H1 (cell line): ENCODE measurements at regions not wholly inside any gene's neighbourhood (a gene's known extent, or its start where the extent isn't known, plus 50 kb on each side); places are given as distances from the start of the nearest gene placed in this dataset.

Source experiments
- CTCF ChIA-PET: fragments of 300-600 bp; sonication (Branson Sonifier 250); formaldehyde crosslinking; loops from one replicate; lab custom pipeline; 2021; ENCODE audit not compliant: partially characterized antibody; lab: Charles Lee
- POLR2A ChIA-PET: fragments of 300-600 bp; sonication (Branson Sonifier 250); formaldehyde crosslinking; loops from one replicate; lab custom pipeline; 2021; ENCODE audit warnings: inconsistent platforms; ENCODE audit not compliant: partially characterized antibody; lab: Charles Lee
- DNase-seq, 2 experiments: peaks; one replicate each; pipeline versions ENCODE4 v3.0.0 to v3.0.0-alpha.2; 2010 to 2022; ENCODE audit warnings: low spot score in 2 of 2, low read depth in 1 of 2, mixed read lengths in 1 of 2
- FAIRE-seq: peaks from 2 replicates; lab custom pipeline; 2011; peaks lifted over from hg19 to GRCh38; lab: Jason Lieb, UNC
- H2AFZ ChIP-seq: 2 replicates; pipeline ENCODE4 v1.8.1; 2012; ENCODE audit warnings: low read length, inconsistent platforms
- H2AK5ac ChIP-seq: 2 replicates; pipeline ENCODE4 v1.6.1; 2013; ENCODE audit warnings: low read depth, low read length
- H2BK120ac ChIP-seq: replicated peaks from 2 replicates; pipeline ENCODE3; 2013; ENCODE audit warnings: low read depth, low read length, inconsistent platforms
- H2BK12ac ChIP-seq: 2 replicates; pipeline ENCODE4 v1.6.1; 2013; ENCODE audit warnings: low read depth, low read length
- H2BK15ac ChIP-seq: 2 replicates; pipeline ENCODE4 v1.6.1; 2013; ENCODE audit warnings: low read length
- H2BK20ac ChIP-seq: 2 replicates; pipeline ENCODE4 v1.6.1; 2013; ENCODE audit warnings: low read length
- H2BK5ac ChIP-seq: 2 replicates; pipeline ENCODE4 v1.6.1; 2013; ENCODE audit warnings: low read depth, low read length
- H3K14ac ChIP-seq: 2 replicates; pipeline ENCODE4 v1.6.1; 2013; ENCODE audit warnings: inconsistent platforms; ENCODE audit not compliant: insufficient read length
- H3K18ac ChIP-seq: 2 replicates; pipeline ENCODE4 v1.6.1; 2013; ENCODE audit warnings: low read length; ENCODE audit errors: extremely low read depth
- H3K23ac ChIP-seq: 2 replicates; pipeline ENCODE4 v1.6.1; 2013; ENCODE audit warnings: inconsistent platforms; ENCODE audit not compliant: insufficient read length
- H3K23me2 ChIP-seq: 2 replicates; pipeline ENCODE4 v1.6.1; 2013; ENCODE audit warnings: low read depth, low read length
- H3K27ac ChIP-seq: 2 replicates; pipeline ENCODE4 v1.6.1; 2011; ENCODE audit warnings: low read depth, low read length, inconsistent platforms
- H3K27me3 ChIP-seq, 4 experiments: replicated peaks in 1 of 4; 1 replicate in 1 of 4; 2 replicates in 3 of 4; pipeline versions ENCODE4 v1.6.1 to v1.8.1; 2011 to 2013; ENCODE audit warnings: low read length in 3 of 4, mild to moderate bottlenecking in 3 of 4, inconsistent platforms in 2 of 4, mixed read lengths in 2 of 4, moderate library complexity in 1 of 4; ENCODE audit not compliant: control insufficient read depth in 3 of 4, insufficient read depth in 3 of 4; ENCODE audit errors: extremely low read depth in 1 of 4
- H3K36me3 ChIP-seq, 4 experiments: 2 replicates each; pipeline versions ENCODE4 v1.6.1 to v1.8.1; 2011 to 2013; ENCODE audit warnings: mild to moderate bottlenecking in 4 of 4, low read length in 3 of 4, moderate library complexity in 2 of 4, control low read depth in 1 of 4, inconsistent platforms in 1 of 4; ENCODE audit not compliant: insufficient read depth in 4 of 4, control insufficient read depth in 2 of 4
- H3K4ac ChIP-seq: replicated peaks from 2 replicates; pipeline ENCODE3; 2013; ENCODE audit warnings: low read length, low read depth, mixed read lengths, inconsistent platforms; ENCODE audit not compliant: insufficient read length
- H3K4me1 ChIP-seq, 4 experiments: replicated peaks in 1 of 4; 1 replicate in 1 of 4; 2 replicates in 3 of 4; pipeline versions ENCODE4 v1.6.1 to v1.8.1; 2011 to 2013; ENCODE audit warnings: low read length in 3 of 4, inconsistent platforms in 2 of 4, mixed read lengths in 1 of 4; ENCODE audit not compliant: insufficient read depth in 4 of 4, control insufficient read depth in 3 of 4
- H3K4me2 ChIP-seq, 2 experiments: 2 replicates each; pipeline versions ENCODE4 v1.6.1 to v1.8.1; 2011 to 2013; ENCODE audit warnings: low read depth in 2 of 2, low read length in 2 of 2, control low read depth in 1 of 2, inconsistent platforms in 1 of 2, mild to moderate bottlenecking in 1 of 2; ENCODE audit not compliant: insufficient read depth in 1 of 2
- H3K4me3 ChIP-seq, 4 experiments: fragments of 200-600, 300-600 bp in 1 of 4; sonication (generic), shearing (Covaris generic), sonication (Bioruptor Twin) in 1 of 4; 2 replicates each; pipeline versions ENCODE4 v1.5.1 to v1.8.1; 2011 to 2016; ENCODE audit warnings: low read length in 4 of 4, low read depth in 3 of 4, control low read depth in 2 of 4, inconsistent platforms in 2 of 4, mild to moderate bottlenecking in 2 of 4, mixed read lengths in 1 of 4, moderate library complexity in 1 of 4; ENCODE audit not compliant: insufficient read depth in 2 of 4; ENCODE audit errors: extremely low read depth in 1 of 4
- H3K56ac ChIP-seq: replicated peaks from 2 replicates; pipeline ENCODE3; 2013; ENCODE audit warnings: low read depth, mild to moderate bottlenecking, mixed read lengths, low read length, inconsistent platforms; ENCODE audit not compliant: insufficient read length
- H3K79me1 ChIP-seq: 2 replicates; pipeline ENCODE4 v1.6.1; 2013; ENCODE audit warnings: low read depth, low read length, control low read depth
- H3K79me2 ChIP-seq, 2 experiments: 2 replicates each; pipeline versions ENCODE4 v1.6.1 to v1.8.1; 2012 to 2013; ENCODE audit warnings: low read length in 2 of 2, mild to moderate bottlenecking in 2 of 2, inconsistent platforms in 1 of 2; ENCODE audit not compliant: insufficient read depth in 2 of 2, control insufficient read depth in 1 of 2
- H3K9ac ChIP-seq, 4 experiments: replicated peaks in 1 of 4; 1 replicate in 1 of 4; 2 replicates in 3 of 4; pipeline versions ENCODE4 v1.6.1 to v1.8.1; 2011 to 2013; ENCODE audit warnings: low read depth in 3 of 4, low read length in 3 of 4, control low read depth in 2 of 4, mild to moderate bottlenecking in 2 of 4, moderate library complexity in 2 of 4, inconsistent platforms in 1 of 4; ENCODE audit errors: extremely low read depth in 1 of 4
- H3K9me3 ChIP-seq, 2 experiments: 2 replicates each; pipeline versions ENCODE4 v1.6.1 to v1.8.1; 2012 to 2013; ENCODE audit warnings: mild to moderate bottlenecking in 2 of 2, moderate library complexity in 2 of 2, control low read depth in 1 of 2, inconsistent platforms in 1 of 2, low read depth in 1 of 2, low read length in 1 of 2, mixed read lengths in 1 of 2; ENCODE audit not compliant: insufficient read depth in 2 of 2
- H4K20me1 ChIP-seq, 2 experiments: replicated peaks in 1 of 2; 2 replicates each; pipeline versions ENCODE3 to v1.8.1; 2011 to 2013; ENCODE audit warnings: inconsistent platforms in 2 of 2, low read length in 2 of 2, mild to moderate bottlenecking in 1 of 2; ENCODE audit not compliant: insufficient read depth in 2 of 2, control insufficient read depth in 1 of 2
- H4K5ac ChIP-seq: 2 replicates; pipeline ENCODE4 v1.6.1; 2013; ENCODE audit warnings: low read length, low read depth, mixed read lengths, inconsistent platforms; ENCODE audit not compliant: insufficient read length
- H4K8ac ChIP-seq: 2 replicates; pipeline ENCODE4 v1.8.0; 2013; ENCODE audit warnings: mild to moderate bottlenecking, moderate library complexity, low read length, inconsistent platforms; ENCODE audit not compliant: insufficient read depth; ENCODE audit errors: extremely low read depth
- H4K91ac ChIP-seq: replicated peaks from 2 replicates; pipeline ENCODE3; 2013; ENCODE audit warnings: low read length, mixed read lengths, inconsistent platforms; ENCODE audit not compliant: insufficient read length
- BCL11A ChIP-seq, 2 experiments: IDR thresholded peaks; one replicate each; pipeline ENCODE4 v1.6.1; 2011; ENCODE audit warnings: low read depth in 2 of 2, low read length in 2 of 2, mild to moderate bottlenecking in 2 of 2
- CBX8 ChIP-seq: fragments of 300-800, 300-1000 bp; sonication (generic); IDR thresholded peaks from 2 replicates; pipeline ENCODE4 v1.7.1; 2016; ENCODE audit warnings: low read depth, low read length, borderline replicate concordance
- CHD2 ChIP-seq: IDR thresholded peaks from 2 replicates; pipeline ENCODE4 v1.6.1; 2012; ENCODE audit warnings: low read length, improper control_type of control experiment
- CTBP2 ChIP-seq: IDR thresholded peaks from 2 replicates; pipeline ENCODE4 v1.7.0; 2011; ENCODE audit warnings: borderline replicate concordance, mild to moderate bottlenecking, moderate library complexity, mixed read lengths, low read length; ENCODE audit not compliant: insufficient read depth, insufficient read length
- EP300 ChIP-seq, 2 experiments: IDR thresholded peaks; 1 replicate in 1 of 2; 2 replicates in 1 of 2; pipeline ENCODE4 v1.6.1; 2011 to 2012; ENCODE audit warnings: low read depth in 2 of 2, low read length in 2 of 2, mild to moderate bottlenecking in 2 of 2, borderline replicate concordance in 1 of 2, inconsistent platforms in 1 of 2, moderate library complexity in 1 of 2
- NANOG ChIP-seq: IDR thresholded peaks from 2 replicates; pipeline ENCODE4 v1.6.1; 2011; ENCODE audit warnings: low read length, low read depth, mild to moderate bottlenecking, inconsistent platforms; ENCODE audit not compliant: insufficient read depth, poor library complexity, severe bottlenecking
- POLR2A ChIP-seq, 2 experiments: IDR thresholded peaks; 1 replicate in 1 of 2; 2 replicates in 1 of 2; pipeline ENCODE4 v1.6.1; 2011; ENCODE audit warnings: low read depth in 2 of 2, low read length in 2 of 2, mild to moderate bottlenecking in 2 of 2; ENCODE audit errors: control extremely low read depth in 1 of 2
- RFX5 ChIP-seq: IDR thresholded peaks from 2 replicates; pipeline ENCODE4 v1.6.1; 2011; ENCODE audit warnings: low read depth, low read length, improper control_type of control experiment, borderline replicate concordance
- SAP30 ChIP-seq: fragments of 300-600 bp; sonication (generic); IDR thresholded peaks from 2 replicates; pipeline ENCODE4 v1.7.1; 2012; ENCODE audit warnings: low read length, moderate library complexity, mild to moderate bottlenecking, inconsistent platforms; ENCODE audit not compliant: insufficient read depth, insufficient replicate concordance
- TAF7 ChIP-seq: optimal IDR thresholded peaks from 2 replicates; pipeline ENCODE3; 2011; ENCODE audit warnings: low read depth, mild to moderate bottlenecking, inconsistent platforms, low read length, moderate library complexity, borderline replicate concordance
- WGBS, 2 experiments: shearing (Covaris generic) in 1 of 2; methylation state at CpG; one replicate each; pipeline versions ENCODE4 v1.1.6 to v1.1.7; 2013 to 2015; ENCODE audit warnings: low lambda C conversion rate in 2 of 2, mixed read lengths in 2 of 2, inconsistent platforms in 1 of 2, low coverage in 1 of 2, missing lambda C conversion rate in 1 of 2; ENCODE audit not compliant: insufficient replicate concordance in 2 of 2, insufficient coverage in 1 of 2, insufficient read length in 1 of 2; ENCODE audit errors: extremely low coverage in 1 of 2, missing lambda C conversion rate in 1 of 2; 5-methylcytosine and 5-hydroxymethylcytosine counted together
- TF ChIP-seq, protein P1 (sequence below): IDR thresholded peaks from 2 replicates; pipeline ENCODE4 v1.6.1; 2011; ENCODE audit warnings: low read length, improper control_type of control experiment

DNA sequence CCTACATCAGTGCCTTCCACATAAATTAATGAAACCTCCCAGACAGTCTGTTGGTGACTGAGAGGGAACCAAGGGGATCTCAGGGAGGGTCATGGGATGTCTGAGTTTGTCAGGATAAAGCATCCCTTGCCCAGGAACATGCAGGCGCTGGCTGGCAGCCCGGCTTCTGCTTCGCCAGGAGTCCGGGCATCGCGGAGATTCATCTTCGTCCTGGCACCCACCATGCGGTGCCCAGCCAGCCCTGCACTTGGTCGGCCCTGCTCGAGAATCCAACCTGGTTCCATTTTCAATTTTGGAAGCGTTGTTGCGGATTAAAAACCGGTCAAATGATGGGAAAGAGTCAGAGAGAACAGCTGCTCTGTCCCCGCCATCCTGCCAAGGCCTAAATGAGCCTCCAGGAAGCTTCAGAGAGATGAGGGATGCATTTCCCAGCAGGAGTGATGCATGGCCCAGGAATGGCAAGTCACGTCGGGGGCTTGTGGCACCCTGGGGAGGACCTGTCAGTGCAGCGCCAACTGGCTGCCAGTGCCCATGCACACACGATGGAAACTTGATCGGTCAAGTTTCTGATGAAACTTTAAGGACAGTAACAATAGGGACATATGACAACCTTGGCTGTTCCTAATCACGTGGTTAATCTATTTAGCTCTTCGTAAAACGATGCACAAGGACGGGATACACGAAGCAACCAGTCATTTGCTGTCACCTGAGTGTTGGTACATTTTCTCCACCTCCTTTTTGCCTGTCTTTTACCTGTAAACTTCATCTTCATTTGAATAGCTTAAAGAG lies 260.8 kb upstream of the MKI67 start:
- H4K8ac ChIP-seq, result no peak overlapping the region
- no peak overlapping the region for H3K18ac ChIP-seq
- no peak overlapping the region for H4K5ac ChIP-seq
- DNase-seq, result no peak
- H3K4ac ChIP-seq, result no peak overlapping the region
- H3K9me3 ChIP-seq, result no peaks in the 10 kb centered on the region
- peaks cover 2% of the 10 kb centered on the region; the same call in 1 of the 2 replicates for H3K23me2 ChIP-seq
- ChIA-PET POLR2A (no interaction called here), CTCF (interaction anchor here (1.0 kb wide), 1 partner anchor 46 kb away, joined by 3 read pairs; no protein-coding TSS in a partner anchor)
- no peak overlapping the region for H3K4me3 ChIP-seq
- H2BK15ac ChIP-seq, result no peak overlapping the region
- no peaks in the 10 kb centered on the region for H3K4me1 ChIP-seq
- H2AFZ ChIP-seq, result no peak overlapping the region
- H2BK12ac ChIP-seq, result no peak overlapping the region
- no peaks in the 10 kb centered on the region for H3K79me2 ChIP-seq
- H2BK5ac ChIP-seq, result no peak overlapping the region
- no peak overlapping the region for H3K14ac ChIP-seq
- no peak overlapping the region for H4K91ac ChIP-seq
- H3K27me3 ChIP-seq, result no peaks in the 10 kb centered on the region
- no peak overlapping the region for H3K4me2 ChIP-seq
- WGBS, 2 experiments, result 93% methylated on average over 24 of the region's 24 CpGs; no CpG with 5 or more reads in 1 of the 2 experiments
- H2BK120ac ChIP-seq, result no peak overlapping the region
- H2AK5ac ChIP-seq, result no peak overlapping the region
- FAIRE-seq, result no peak
- H3K36me3 ChIP-seq, result no peaks in the 10 kb centered on the region
- H3K79me1 ChIP-seq, result no peaks in the 10 kb centered on the region
- no peak overlapping the region for H3K23ac ChIP-seq
- no peak overlapping the region for H3K9ac ChIP-seq
- no peak overlapping the region for H3K56ac ChIP-seq
- H2BK20ac ChIP-seq, result no peak overlapping the region
- H4K20me1 ChIP-seq, result no peaks in the 10 kb centered on the region
- H3K27ac ChIP-seq, result no peak overlapping the region
- no peak for TF ChIP-seq NANOG
- no peak for TF ChIP-seq RFX5
- TF ChIP-seq CBX8, result no peak
- no peak for TF ChIP-seq SAP30
- TF ChIP-seq, protein P1, sequence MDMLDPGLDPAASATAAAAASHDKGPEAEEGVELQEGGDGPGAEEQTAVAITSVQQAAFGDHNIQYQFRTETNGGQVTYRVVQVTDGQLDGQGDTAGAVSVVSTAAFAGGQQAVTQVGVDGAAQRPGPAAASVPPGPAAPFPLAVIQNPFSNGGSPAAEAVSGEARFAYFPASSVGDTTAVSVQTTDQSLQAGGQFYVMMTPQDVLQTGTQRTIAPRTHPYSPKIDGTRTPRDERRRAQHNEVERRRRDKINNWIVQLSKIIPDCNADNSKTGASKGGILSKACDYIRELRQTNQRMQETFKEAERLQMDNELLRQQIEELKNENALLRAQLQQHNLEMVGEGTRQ, result no peak
- no peak for TF ChIP-seq CTBP2
- no peak for TF ChIP-seq EP300 (IDR thresholded peaks at IDR 0.05; ENCODE audit: borderline replicate concordance in 1 of 2, low read depth in 2 of 2, low read length in 2 of 2)
- no peak for TF ChIP-seq BCL11A (IDR thresholded peaks at IDR 0.05; ENCODE audit: low read depth in 2 of 2, low read length in 2 of 2)
- no peak for TF ChIP-seq TAF7
- TF ChIP-seq CHD2, result no peak
- no peak for TF ChIP-seq POLR2A (IDR thresholded peaks at IDR 0.05; ENCODE audit: control extremely low read depth in 1 of 2, low read depth in 2 of 2, low read length in 2 of 2)
